OCI-LY1 (cell line): ENCODE measurements at regions not wholly inside any gene's neighbourhood (a gene's known extent, or its start where the extent isn't known, plus 50 kb on each side); places are given as distances from the start of the nearest gene placed in this dataset.

Source experiments
- H2AFZ ChIP-seq: fragments of 200-600 bp; sonication (generic), shearing (Covaris generic); 2 replicates; pipeline ENCODE4 v1.6.0; 2014; ENCODE audit warnings: antibody characterized with exemption, mild to moderate bottlenecking, low read length
- H3F3A ChIP-seq: fragments of 200-600 bp; sonication (generic), shearing (Covaris generic); 2 replicates; pipeline ENCODE4 v1.6.0; 2014; ENCODE audit warnings: mild to moderate bottlenecking, antibody characterized with exemption, low read length, moderate library complexity; ENCODE audit not compliant: insufficient read depth
- H3K27ac ChIP-seq: fragments of 200-600 bp; sonication (generic); 2 replicates; pipeline ENCODE4 v1.5.1; 2014; ENCODE audit warnings: low read length, mixed run types, mild to moderate bottlenecking, low read depth; ENCODE audit not compliant: poor library complexity, severe bottlenecking
- H3K27me3 ChIP-seq: fragments of 200-600 bp; sonication (generic); 2 replicates; pipeline ENCODE4 v1.6.0; 2014; ENCODE audit warnings: antibody characterized with exemption, mild to moderate bottlenecking, low read length, moderate library complexity; ENCODE audit not compliant: insufficient read depth
- H3K36me3 ChIP-seq: fragments of 200-600 bp; sonication (generic); 2 replicates; pipeline ENCODE4 v1.6.1; 2014; ENCODE audit warnings: mild to moderate bottlenecking, antibody characterized with exemption, low read length, moderate library complexity, mixed read lengths; ENCODE audit not compliant: insufficient read depth
- H3K4me1 ChIP-seq: fragments of 200-600 bp; sonication (generic); 2 replicates; pipeline ENCODE4 v1.5.1; 2014; ENCODE audit warnings: mild to moderate bottlenecking, low read length, moderate library complexity; ENCODE audit not compliant: insufficient read depth, severe bottlenecking
- H3K4me2 ChIP-seq: fragments of 200-600 bp; sonication (generic), shearing (Covaris generic); 2 replicates; pipeline ENCODE4 v1.6.1; 2014; ENCODE audit warnings: low read length
- H3K4me3 ChIP-seq: fragments of 200-600 bp; sonication (generic); 2 replicates; pipeline ENCODE4 v1.5.1; 2014; ENCODE audit warnings: low read length, low read depth, mild to moderate bottlenecking, mixed read lengths; ENCODE audit not compliant: poor library complexity, severe bottlenecking
- H3K79me2 ChIP-seq: fragments of 200-600 bp; shearing (Covaris generic); 2 replicates; pipeline ENCODE4 v1.6.1; 2016; ENCODE audit warnings: mixed run types, low read length, mixed read lengths; ENCODE audit not compliant: insufficient read depth
- H3K9ac ChIP-seq: fragments of 200-600 bp; sonication (generic), shearing (Covaris generic); 2 replicates; pipeline ENCODE4 v1.6.1; 2014; ENCODE audit warnings: mild to moderate bottlenecking, low read length, mixed read lengths
- H3K9me2 ChIP-seq: fragments of 200-600 bp; sonication (generic), shearing (Covaris generic); 2 replicates; pipeline ENCODE4 v1.6.1; 2014; ENCODE audit warnings: low read depth, mild to moderate bottlenecking, low read length, mixed read lengths
- H3K9me3 ChIP-seq: fragments of 200-600 bp; shearing (Covaris generic); 2 replicates; pipeline ENCODE4 v1.6.1; 2014; ENCODE audit warnings: low read length, mixed read lengths
- H4K20me1 ChIP-seq: fragments of 200-600 bp; sonication (generic), shearing (Covaris generic); 2 replicates; pipeline ENCODE4 v1.6.0; 2016; ENCODE audit warnings: mild to moderate bottlenecking, low read length; ENCODE audit not compliant: insufficient read depth
- CTCF ChIP-seq: fragments of 200-600 bp; sonication (generic), shearing (Covaris generic); IDR thresholded peaks from 2 replicates; pipeline ENCODE4 v1.5.1; 2017; ENCODE audit warnings: mild to moderate bottlenecking, antibody characterized with exemption, low read length, moderate library complexity, mixed read lengths
- EZH2 ChIP-seq: fragments of 200-600 bp; sonication (generic), shearing (Covaris generic); IDR thresholded peaks from 2 replicates; pipeline ENCODE4 v1.8.0; 2017; ENCODE audit warnings: borderline replicate concordance, mixed run types, mild to moderate bottlenecking, antibody characterized with exemption, low read length, moderate library complexity, mixed read lengths

DNA sequence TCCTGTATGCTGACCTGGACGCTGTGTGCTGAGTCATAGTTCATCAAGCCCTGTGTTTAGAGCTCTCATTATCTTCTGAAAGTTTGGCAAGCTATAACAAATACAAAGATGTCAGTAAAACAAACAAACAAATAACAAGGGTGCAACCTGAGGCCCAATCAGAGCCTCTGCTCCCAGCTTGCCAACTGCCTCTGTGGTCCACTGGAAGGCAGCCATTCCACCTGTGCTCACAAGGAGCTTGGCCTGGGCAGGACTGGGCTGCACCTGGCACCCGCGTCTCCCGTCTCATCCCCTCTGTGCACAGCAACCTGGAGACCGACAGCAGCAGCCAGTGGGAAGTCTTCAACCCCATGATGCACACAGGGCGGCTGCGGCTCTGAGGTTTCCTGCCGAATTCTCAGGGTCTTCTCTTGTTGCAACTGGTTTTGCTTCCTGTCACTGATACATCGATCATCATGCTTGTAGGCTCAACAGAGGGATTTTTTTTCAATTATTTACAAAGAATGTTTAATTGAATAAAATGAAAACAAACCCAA is 97.8 kb downstream of the TMEM18 start:
- Histone ChIP-seq H2AFZ (no peak overlapping the region), H3K27ac (no peak overlapping the region), H3K9me3 (peaks cover 8% of the 10 kb centered on the region), H3K36me3 (no peaks in the 10 kb centered on the region), H3K4me2 (no peak overlapping the region), H4K20me1 (no peaks in the 10 kb centered on the region), H3K79me2 (no peaks in the 10 kb centered on the region), H3F3A (no peaks in the 10 kb centered on the region), H3K4me3 (no peak overlapping the region), H3K4me1 (no peaks in the 10 kb centered on the region), H3K27me3 (no peaks in the 10 kb centered on the region), H3K9me2 (no peaks in the 10 kb centered on the region), H3K9ac (no peak overlapping the region)
- TF ChIP-seq CTCF (no peak), EZH2 (no peak)

DNA sequence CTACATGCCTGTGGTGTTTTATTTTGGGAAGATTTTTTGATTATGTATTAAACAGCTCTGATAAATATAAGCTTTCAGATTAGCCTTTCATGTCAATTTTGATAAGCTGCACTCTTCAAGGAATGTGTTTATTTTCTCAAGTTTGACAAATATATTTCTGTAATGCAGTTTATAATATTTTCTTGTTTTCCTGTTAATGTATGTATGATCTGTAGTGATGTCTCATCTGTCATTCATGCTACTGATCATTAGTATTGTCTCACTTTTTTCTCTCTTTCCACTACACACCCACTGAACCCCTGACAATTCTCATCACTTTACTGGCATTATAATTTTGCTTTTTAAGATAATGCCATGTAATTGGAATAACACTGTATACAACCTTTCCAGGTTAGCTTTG is 100.9 kb downstream of the TMEM18 start:
- Histone ChIP-seq H3K36me3 (no peaks in the 10 kb centered on the region), H3F3A (no peaks in the 10 kb centered on the region), H3K27ac (no peak overlapping the region), H3K9me2 (no peaks in the 10 kb centered on the region), H3K79me2 (no peaks in the 10 kb centered on the region), H4K20me1 (no peaks in the 10 kb centered on the region), H3K27me3 (no peaks in the 10 kb centered on the region; the same call in 1 of the 2 replicates), H3K9ac (no peak overlapping the region), H3K9me3 (peaks cover 8% of the 10 kb centered on the region), H2AFZ (no peak overlapping the region), H3K4me2 (no peak overlapping the region), H3K4me1 (no peaks in the 10 kb centered on the region), H3K4me3 (no peak overlapping the region)
- TF ChIP-seq EZH2 (no peak), CTCF (no peak)

- no peaks in the 10 kb centered on the region for H3K36me3 ChIP-seq
- H3K9me3 ChIP-seq, result peaks cover 8% of the 10 kb centered on the region
- no peak overlapping the region for H2AFZ ChIP-seq
- H3K4me3 ChIP-seq, result no peak overlapping the region
- TF ChIP-seq CTCF (no peak), EZH2 (no peak)
- H3K27me3 ChIP-seq, result no peaks in the 10 kb centered on the region; the same call in 1 of the 2 replicates
- H3K79me2 ChIP-seq, result no peaks in the 10 kb centered on the region
- H3F3A ChIP-seq, result no peaks in the 10 kb centered on the region
- no peak overlapping the region for H3K9ac ChIP-seq
- no peaks in the 10 kb centered on the region for H3K9me2 ChIP-seq
- no peak overlapping the region for H3K4me2 ChIP-seq
- no peaks in the 10 kb centered on the region for H4K20me1 ChIP-seq
- H3K27ac ChIP-seq, result no peak overlapping the region
- H3K4me1 ChIP-seq, result no peaks in the 10 kb centered on the region
These were observed 101.4 kb downstream of the TMEM18 start for GRCh38 chr2:575727-576236.
